Activated CD8-positive, alpha-beta memory T cell treated with anti-CD3 and anti-CD28 coated beads, Interleukin-2, amount 50 U/mL, for 48 hours (primary cell): ENCODE measurements at regions not wholly inside any gene's neighbourhood (a gene's known extent, or its start where the extent isn't known, plus 50 kb on each side); places are given as distances from the start of the nearest gene placed in this dataset.
"Not testable (repeated sequence)": the region's sequence is repeated elsewhere in the genome, so short reads cannot be mapped to it uniquely, and the experiment has no call there.

Source experiments
- DNase-seq: peaks from one replicate; pipeline ENCODE4 v3.0.0-alpha.2; 2020

GRCh38 chrX:106363214-106363613, 195.1 kb downstream of the PWWP3B start:
- DNase-seq, result no peak

- DNase-seq, result no peak
Measured at GRCh38 chrX:106378616-106379015, 210.5 kb downstream of the PWWP3B start.

GRCh38 chrX:106391284-106391911, 220.4 kb upstream of the RADX start:
- no peak for DNase-seq

- no peak for DNase-seq
Measured at GRCh38 chrX:106392346-106392745, 219.4 kb upstream of the RADX start.

GRCh38 chrX:106397788-106398538, 213.8 kb upstream of the RADX start:
- no peak for DNase-seq

GRCh38 chrX:106401965-106402559, 209.7 kb upstream of the RADX start:
- no peak for DNase-seq

- no peak for DNase-seq
Measured at GRCh38 chrX:106404512-106404911, 207.3 kb upstream of the RADX start.

- DNase-seq, result no peak
Measured at GRCh38 chrX:106415276-106415895, 196.4 kb upstream of the RADX start.

- DNase-seq, result no peak
Measured at GRCh38 chrX:106436691-106437090, 175.1 kb upstream of the RADX start.

GRCh38 chrX:106437407-106437806, 174.4 kb upstream of the RADX start:
- no peak for DNase-seq

- DNase-seq, result no peak
Measured at GRCh38 chrX:106450405-106450804, 161.4 kb upstream of the RADX start.

GRCh38 chrX:106451933-106452332, 159.8 kb upstream of the RADX start:
- DNase-seq, result no peak

GRCh38 chrX:106454991-106455390, 156.8 kb upstream of the RADX start:
- no peak for DNase-seq

- no peak for DNase-seq
Measured at GRCh38 chrX:106457802-106458201, 154.0 kb upstream of the RADX start.

GRCh38 chrX:106467422-106467821, 144.4 kb upstream of the RADX start:
- no peak for DNase-seq

GRCh38 chrX:106467943-106468342, 143.8 kb upstream of the RADX start:
- DNase-seq, result no peak

GRCh38 chrX:106468433-106468832, 143.3 kb upstream of the RADX start:
- no peak for DNase-seq

GRCh38 chrX:106479920-106480319, 131.9 kb upstream of the RADX start:
- no peak for DNase-seq

- peak; percentile 50 for DNase-seq
Measured at GRCh38 chrX:106481341-106481740, 130.4 kb upstream of the RADX start.

- no peak for DNase-seq
Measured at GRCh38 chrX:106484233-106484632, 127.5 kb upstream of the RADX start.

GRCh38 chrX:106493210-106493816, 118.5 kb upstream of the RADX start:
- DNase-seq, result not testable (repeated sequence)

- no peak for DNase-seq
Measured at GRCh38 chrX:106499473-106499872, 112.3 kb upstream of the RADX start.

- no peak for DNase-seq
Measured at GRCh38 chrX:106510713-106511403, 100.9 kb upstream of the RADX start.
